ENCODE measurements at regions not wholly inside any gene's neighbourhood (a gene's known extent, or its start where the extent isn't known, plus 50 kb on each side); places are given as distances from the start of the nearest gene placed in this dataset.

GRCh38 chr6:108766886-108767285 lies 81.3 kb upstream of the ARMC2 start:
- no peak overlapping the region for H3K4me3 ChIP-seq (ENCODE audit: low read depth, low read length)
- TF ChIP-seq CTCF (IDR thresholded peaks at IDR 0.05; ENCODE audit: borderline replicate concordance, insufficient read depth, low read depth, low read length) = no peak

- H3K4me3 ChIP-seq (ENCODE audit: low read depth, low read length) = no peak overlapping the region
- no peak for TF ChIP-seq CTCF (IDR thresholded peaks at IDR 0.05; ENCODE audit: borderline replicate concordance, insufficient read depth, low read depth, low read length)
Observed at GRCh38 chr6:108767418-108768165, 80.6 kb upstream of the ARMC2 start.

GRCh38 chr6:108768166-108768555 lies 80.1 kb upstream of the ARMC2 start:
- H3K4me3 ChIP-seq (ENCODE audit: low read depth, low read length) = no peak overlapping the region
- TF ChIP-seq CTCF (IDR thresholded peaks at IDR 0.05; ENCODE audit: borderline replicate concordance, insufficient read depth, low read depth, low read length) = no peak

- H3K4me3 ChIP-seq (ENCODE audit: low read depth, low read length) = no peak overlapping the region
- TF ChIP-seq CTCF (IDR thresholded peaks at IDR 0.05; ENCODE audit: borderline replicate concordance, insufficient read depth, low read depth, low read length) = no peak
Observed at GRCh38 chr6:108768792-108769524, 79.3 kb upstream of the ARMC2 start.

- H3K4me3 ChIP-seq (ENCODE audit: low read depth, low read length) = no peak overlapping the region
- TF ChIP-seq CTCF (IDR thresholded peaks at IDR 0.05; ENCODE audit: borderline replicate concordance, insufficient read depth, low read depth, low read length) = no peak
Observed at GRCh38 chr6:108771421-108771820, 76.8 kb upstream of the ARMC2 start.

- H3K4me3 ChIP-seq (ENCODE audit: low read depth, low read length) = no peak overlapping the region
- TF ChIP-seq CTCF (IDR thresholded peaks at IDR 0.05; ENCODE audit: borderline replicate concordance, insufficient read depth, low read depth, low read length) = no peak
Observed at GRCh38 chr6:108774555-108774954, 73.7 kb upstream of the ARMC2 start.

- no peak overlapping the region for H3K4me3 ChIP-seq (ENCODE audit: low read depth, low read length)
- no peak for TF ChIP-seq CTCF (IDR thresholded peaks at IDR 0.05; ENCODE audit: borderline replicate concordance, insufficient read depth, low read depth, low read length)
Observed at GRCh38 chr6:108777536-108777935, 70.7 kb upstream of the ARMC2 start.
